Left ventricle myocardium inferior (tissue), 1 donor: ENCODE measurements at regions not wholly inside any gene's neighbourhood (a gene's known extent, or its start where the extent isn't known, plus 50 kb on each side); places are given as distances from the start of the nearest gene placed in this dataset.

Source experiments
- DNase-seq: peaks from one replicate; pipeline ENCODE4 v3.0.0-alpha.2; 2020
- H3K27ac ChIP-seq: fragments of 200-600 bp; replicated peaks from 2 replicates; pipeline ENCODE4 v1.8.0; 2021
- H3K27me3 ChIP-seq: fragments of 200-600 bp; 2 replicates; pipeline ENCODE4 v1.8.0; 2021; ENCODE audit warnings: low read depth
- H3K36me3 ChIP-seq: fragments of 200-600 bp; 2 replicates; pipeline ENCODE4 v1.8.0; 2021
- H3K4me1 ChIP-seq: fragments of 200-600 bp; 2 replicates; pipeline ENCODE4 v1.8.0; 2021
- H3K4me3 ChIP-seq: fragments of 200-600 bp; 2 replicates; pipeline ENCODE4 v1.8.0; 2021; ENCODE audit warnings: mild to moderate bottlenecking, moderate library complexity
- H3K9me3 ChIP-seq: fragments of 200-600 bp; replicated peaks from 2 replicates; pipeline ENCODE4 v1.8.0; 2021
- intact Hi-C: fragments of 100-400 bp; cut with micrococcal nuclease; formaldehyde crosslinking; loops from one replicate; pipeline ENCODE4 v1.11.0; 2022
- TF ChIP-seq, protein P1 (sequence below): fragments of 200-600 bp; IDR thresholded peaks from 2 replicates; pipeline ENCODE4 v1.8.0; 2021; ENCODE audit warnings: antibody characterized with exemption, mild to moderate bottlenecking, borderline replicate concordance
- donor health status: DM: no; HTN: yes; CAD: no; lungs with severe emphysema.

DNA sequence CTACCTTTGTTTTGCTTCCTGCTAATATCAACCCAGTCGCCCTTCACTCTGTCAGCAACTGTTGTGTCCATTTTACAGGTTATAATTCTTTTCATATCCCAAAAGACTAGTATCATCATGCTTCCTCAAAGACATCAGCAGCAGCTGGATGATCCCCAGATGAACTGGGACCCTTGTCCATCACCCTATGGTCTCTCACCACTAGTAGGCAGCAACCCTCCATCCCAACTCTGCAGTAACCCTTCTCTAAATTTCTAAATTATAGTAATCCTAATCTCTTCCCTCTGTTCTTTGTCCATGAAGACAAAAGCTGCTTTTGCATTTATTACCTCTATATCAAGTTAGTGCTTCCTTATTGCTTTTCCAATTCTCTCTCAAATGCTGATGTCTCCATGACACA, 1025.8 kb downstream of the FAM181B start:
- intact Hi-C loops: no loop called here
- no peak for DNase-seq
- H3K36me3 ChIP-seq: no peaks in the 10 kb centered on the region
- no peaks in the 10 kb centered on the region for H3K27me3 ChIP-seq
- H3K9me3 ChIP-seq: peaks cover 22% of the 10 kb centered on the region
- no peak overlapping the region for H3K27ac ChIP-seq
- H3K4me3 ChIP-seq: no peak overlapping the region
- no peaks in the 10 kb centered on the region for H3K4me1 ChIP-seq
- TF ChIP-seq, protein P1, sequence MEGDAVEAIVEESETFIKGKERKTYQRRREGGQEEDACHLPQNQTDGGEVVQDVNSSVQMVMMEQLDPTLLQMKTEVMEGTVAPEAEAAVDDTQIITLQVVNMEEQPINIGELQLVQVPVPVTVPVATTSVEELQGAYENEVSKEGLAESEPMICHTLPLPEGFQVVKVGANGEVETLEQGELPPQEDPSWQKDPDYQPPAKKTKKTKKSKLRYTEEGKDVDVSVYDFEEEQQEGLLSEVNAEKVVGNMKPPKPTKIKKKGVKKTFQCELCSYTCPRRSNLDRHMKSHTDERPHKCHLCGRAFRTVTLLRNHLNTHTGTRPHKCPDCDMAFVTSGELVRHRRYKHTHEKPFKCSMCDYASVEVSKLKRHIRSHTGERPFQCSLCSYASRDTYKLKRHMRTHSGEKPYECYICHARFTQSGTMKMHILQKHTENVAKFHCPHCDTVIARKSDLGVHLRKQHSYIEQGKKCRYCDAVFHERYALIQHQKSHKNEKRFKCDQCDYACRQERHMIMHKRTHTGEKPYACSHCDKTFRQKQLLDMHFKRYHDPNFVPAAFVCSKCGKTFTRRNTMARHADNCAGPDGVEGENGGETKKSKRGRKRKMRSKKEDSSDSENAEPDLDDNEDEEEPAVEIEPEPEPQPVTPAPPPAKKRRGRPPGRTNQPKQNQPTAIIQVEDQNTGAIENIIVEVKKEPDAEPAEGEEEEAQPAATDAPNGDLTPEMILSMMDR: no peak

DNA sequence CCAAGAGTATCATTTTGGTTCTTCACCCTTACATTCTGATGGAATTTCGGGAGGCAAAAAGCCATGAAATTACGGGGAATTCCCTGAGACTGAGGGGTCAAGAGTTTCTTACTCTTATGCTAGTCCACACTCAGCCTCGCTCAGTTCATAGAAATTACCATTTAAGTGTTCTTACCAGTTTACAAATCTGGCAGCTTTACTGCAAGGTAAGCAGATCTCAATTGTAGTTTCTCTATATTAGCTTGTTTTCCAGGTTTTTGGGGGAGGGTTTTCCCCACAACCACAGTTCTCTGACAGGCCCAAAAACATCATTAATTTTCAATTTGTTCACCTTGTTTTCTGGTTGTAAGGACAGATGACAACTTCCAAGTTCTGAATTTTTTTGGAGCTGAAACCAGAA, 1028.4 kb downstream of the FAM181B start:
- H3K9me3 ChIP-seq: peaks cover 44% of the 10 kb centered on the region
- H3K4me3 ChIP-seq: no peak overlapping the region
- TF ChIP-seq, protein P1: no peak
- H3K4me1 ChIP-seq: no peaks in the 10 kb centered on the region
- H3K27ac ChIP-seq: no peak overlapping the region
- DNase-seq: no peak
- H3K27me3 ChIP-seq: no peaks in the 10 kb centered on the region
- intact Hi-C loops: no loop called here
- H3K36me3 ChIP-seq: no peaks in the 10 kb centered on the region

DNA sequence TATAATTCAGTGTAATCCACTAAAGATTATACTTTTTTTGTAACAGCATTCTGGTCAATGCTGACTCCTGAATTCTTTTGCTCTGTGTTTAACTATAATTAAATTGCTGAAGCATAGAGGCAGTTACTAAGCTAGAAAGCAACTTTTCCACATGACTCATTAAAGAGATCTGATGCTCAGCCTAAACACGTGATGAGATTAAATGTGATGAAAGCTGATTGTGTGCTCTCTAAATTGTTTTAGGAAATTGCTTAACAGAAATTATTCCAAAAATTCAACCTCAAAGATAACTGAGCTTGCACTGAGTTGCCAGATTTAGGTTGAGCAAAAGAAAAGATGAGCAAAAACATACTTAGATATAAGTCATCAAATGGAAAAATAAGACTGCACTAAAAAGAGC, 1033.6 kb downstream of the FAM181B start:
- no peaks in the 10 kb centered on the region for H3K36me3 ChIP-seq
- peaks cover 88% of the 10 kb centered on the region for H3K9me3 ChIP-seq
- no peak for DNase-seq
- H3K27me3 ChIP-seq: no peaks in the 10 kb centered on the region
- intact Hi-C loops: no loop called here
- no peaks in the 10 kb centered on the region for H3K4me1 ChIP-seq
- H3K27ac ChIP-seq: no peak overlapping the region
- TF ChIP-seq, protein P1: no peak
- H3K4me3 ChIP-seq: no peak overlapping the region

DNA sequence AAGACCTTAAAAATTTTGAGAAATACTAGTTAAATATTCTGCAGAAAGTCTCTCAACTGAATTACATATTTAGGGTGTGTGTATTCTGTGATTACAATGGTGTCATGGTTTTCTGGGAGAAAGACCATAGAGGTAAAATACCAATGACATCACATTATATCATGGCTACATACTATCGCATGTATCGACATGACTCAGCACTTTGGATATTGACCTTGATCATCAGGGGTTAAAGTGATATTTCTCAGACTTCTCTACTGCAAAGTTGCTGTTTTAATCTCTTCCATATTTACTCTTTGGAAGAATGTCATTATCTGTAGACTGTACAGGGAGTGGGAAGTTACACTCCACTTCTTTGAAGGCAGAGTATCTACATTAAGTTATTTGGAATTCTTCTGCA, 1046.6 kb downstream of the FAM181B start:
- intact Hi-C loops: no loop called here
- DNase-seq: no peak
- TF ChIP-seq, protein P1: no peak

DNA sequence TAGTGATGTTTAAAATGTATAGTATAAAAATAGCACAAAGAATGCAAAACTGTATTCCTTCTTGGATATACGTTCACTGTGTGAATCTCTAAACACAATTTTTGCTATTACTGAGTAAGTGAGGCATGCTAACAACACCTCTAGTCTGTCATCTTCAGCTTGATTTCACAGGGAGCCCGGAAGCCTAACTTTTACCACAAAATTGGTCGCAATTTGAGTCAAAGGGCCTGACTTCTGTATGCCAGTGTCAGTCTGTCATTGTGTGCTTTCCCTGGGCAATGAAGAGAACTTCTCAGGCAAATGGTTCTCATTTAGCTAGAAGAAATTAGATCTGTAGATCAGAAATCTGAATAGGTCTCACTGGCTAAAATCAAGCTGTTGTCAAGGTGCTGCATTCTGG, 1059.5 kb downstream of the FAM181B start:
- TF ChIP-seq, protein P1: no peak
- DNase-seq: no peak
- no peaks in the 10 kb centered on the region for H3K36me3 ChIP-seq
- H3K9me3 ChIP-seq: peaks cover 38% of the 10 kb centered on the region
- no peak overlapping the region for H3K27ac ChIP-seq
- no peaks in the 10 kb centered on the region for H3K27me3 ChIP-seq
- no peaks in the 10 kb centered on the region for H3K4me1 ChIP-seq
- intact Hi-C loops: no loop called here
- H3K4me3 ChIP-seq: no peak overlapping the region

More for the DNA sequence above, 1046.6 kb downstream of the FAM181B start:
- H3K27ac ChIP-seq: no peak overlapping the region
- no peak overlapping the region for H3K4me3 ChIP-seq
- peaks cover 19% of the 10 kb centered on the region for H3K9me3 ChIP-seq
- H3K4me1 ChIP-seq: no peaks in the 10 kb centered on the region
- no peaks in the 10 kb centered on the region for H3K27me3 ChIP-seq
- H3K36me3 ChIP-seq: no peaks in the 10 kb centered on the region

DNA sequence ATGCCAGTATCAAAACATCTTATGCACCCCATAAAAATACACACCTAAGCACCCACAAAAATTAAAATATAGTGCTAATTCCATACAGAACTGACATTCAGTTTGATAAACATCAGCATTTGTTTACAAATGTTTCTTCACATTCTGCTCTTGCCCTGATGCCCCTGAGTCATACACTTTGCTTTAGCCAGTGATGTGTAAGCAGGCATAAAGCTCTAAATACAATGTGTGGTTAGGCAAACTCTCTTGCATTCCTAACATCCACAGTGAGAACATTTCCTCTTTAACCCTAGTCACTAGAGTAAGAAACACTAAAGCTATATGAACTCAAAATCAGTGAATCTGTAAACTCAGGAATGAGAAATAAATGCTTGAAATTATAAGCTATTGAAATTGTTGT, 1060.7 kb downstream of the FAM181B start:
- no peak for DNase-seq
- Histone ChIP-seq H3K36me3 (no peaks in the 10 kb centered on the region), H3K4me3 (no peak overlapping the region), H3K27ac (no peak overlapping the region), H3K9me3 (peaks cover 29% of the 10 kb centered on the region), H3K4me1 (no peaks in the 10 kb centered on the region), H3K27me3 (no peaks in the 10 kb centered on the region)
- TF ChIP-seq, protein P1: no peak
- intact Hi-C loops: no loop called here
